ENCODE measurements at regions not wholly inside any gene's neighbourhood (a gene's known extent, or its start where the extent isn't known, plus 50 kb on each side); places are given as distances from the start of the nearest gene placed in this dataset.

DNA sequence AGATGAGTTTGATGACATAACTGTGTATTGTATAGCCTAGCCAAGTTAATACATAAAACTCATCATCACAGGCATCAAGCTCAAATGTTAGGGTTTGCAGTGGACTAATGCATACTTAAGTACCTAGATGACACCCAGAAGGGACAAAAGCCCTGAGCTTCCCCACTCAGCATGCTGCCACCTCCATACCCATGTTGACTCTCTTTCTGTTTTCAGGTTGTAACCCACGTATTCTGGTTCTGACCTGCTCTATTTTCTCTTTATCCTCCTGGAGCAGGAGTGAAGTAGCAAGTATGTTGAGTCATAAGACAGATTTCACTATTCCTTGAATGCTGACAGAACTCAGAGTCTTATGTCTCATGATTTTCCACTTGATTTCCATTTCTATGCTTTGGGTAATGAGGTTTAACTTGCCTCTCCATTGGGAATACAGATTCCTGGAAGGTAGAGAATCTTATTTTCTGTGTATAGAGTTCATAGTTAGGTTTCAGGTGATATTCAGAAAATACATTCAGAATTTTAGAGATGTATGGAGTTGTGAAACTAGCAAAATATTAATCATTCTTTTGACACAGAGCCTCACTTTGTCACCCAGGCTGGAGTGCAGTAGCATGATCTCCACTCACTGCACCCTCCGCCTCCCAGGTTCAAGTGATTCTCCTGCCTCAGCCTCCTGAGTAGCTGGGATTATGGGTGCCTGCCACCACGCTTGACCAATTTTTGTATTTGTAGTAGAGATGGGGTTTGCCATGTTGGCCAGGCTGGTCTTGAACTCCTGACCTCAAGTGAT, 122.5 kb upstream of the KCNJ15 start:
- DNase-seq, result no peak
- H3K4me2 ChIP-seq (ENCODE audit: low read depth, low read length), result no peak overlapping the region
- no peak overlapping the region for H2AFZ ChIP-seq (ENCODE audit: low read length)
- no peak overlapping the region for H3K27ac ChIP-seq (ENCODE audit: low read length)
- H3K9ac ChIP-seq (ENCODE audit: low read length), result no peak overlapping the region
- no peaks in the 10 kb centered on the region for H3K9me3 ChIP-seq (replicated peaks; ENCODE audit: insufficient read depth, low read length)
- H4K20me1 ChIP-seq (ENCODE audit: insufficient read depth, low read length), result no peaks in the 10 kb centered on the region
- no peaks in the 10 kb centered on the region for H3F3A ChIP-seq (ENCODE audit: insufficient read depth, low read length)
- no peaks in the 10 kb centered on the region for H3K27me3 ChIP-seq (replicated peaks; ENCODE audit: insufficient read depth, low read length)
- TF ChIP-seq EZH2phosphoT487 (IDR thresholded peaks at IDR 0.05; ENCODE audit: low read length), result no peak
- no peaks in the 10 kb centered on the region for H3K36me3 ChIP-seq (replicated peaks; ENCODE audit: insufficient read depth, low read length)
- H3K79me2 ChIP-seq (ENCODE audit: low read length), result no peaks in the 10 kb centered on the region
- no peak overlapping the region for H3K4me3 ChIP-seq (ENCODE audit: low read length)
- H3K9me2 ChIP-seq (replicated peaks; ENCODE audit: insufficient read depth, low read length), result no peaks in the 10 kb centered on the region
- H3K4me1 ChIP-seq (ENCODE audit: low read length), result no peaks in the 10 kb centered on the region

DNA sequence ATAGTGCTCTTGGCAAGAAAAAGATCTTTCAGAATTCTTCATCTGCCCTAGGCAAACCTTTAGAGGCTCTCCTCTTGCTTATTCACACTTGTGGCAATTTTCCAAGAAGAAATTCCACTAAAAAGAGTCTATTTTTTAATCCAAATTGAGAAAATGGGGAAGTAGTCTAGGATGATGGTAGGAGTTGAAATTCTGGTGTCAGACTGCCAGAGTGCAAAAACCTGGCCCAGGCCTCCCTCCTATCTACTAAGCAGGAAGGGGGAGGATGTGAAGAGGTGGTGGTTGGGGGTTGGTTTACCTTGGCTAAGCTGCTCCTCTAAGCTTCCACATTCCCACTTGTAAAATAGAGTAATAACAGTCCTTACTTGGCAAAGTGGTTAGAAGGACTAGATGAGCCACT, 120.6 kb upstream of the KCNJ15 start:
- H3K27ac ChIP-seq (ENCODE audit: low read length), result no peak overlapping the region
- no peaks in the 10 kb centered on the region for H4K20me1 ChIP-seq (ENCODE audit: insufficient read depth, low read length)
- TF ChIP-seq EZH2phosphoT487 (IDR thresholded peaks at IDR 0.05; ENCODE audit: low read length) (no peak), EZH2 (optimal IDR thresholded peaks at IDR 0.05; ENCODE audit: low read depth, low read length) (no peak)
- TF ChIP-seq, protein P1, sequence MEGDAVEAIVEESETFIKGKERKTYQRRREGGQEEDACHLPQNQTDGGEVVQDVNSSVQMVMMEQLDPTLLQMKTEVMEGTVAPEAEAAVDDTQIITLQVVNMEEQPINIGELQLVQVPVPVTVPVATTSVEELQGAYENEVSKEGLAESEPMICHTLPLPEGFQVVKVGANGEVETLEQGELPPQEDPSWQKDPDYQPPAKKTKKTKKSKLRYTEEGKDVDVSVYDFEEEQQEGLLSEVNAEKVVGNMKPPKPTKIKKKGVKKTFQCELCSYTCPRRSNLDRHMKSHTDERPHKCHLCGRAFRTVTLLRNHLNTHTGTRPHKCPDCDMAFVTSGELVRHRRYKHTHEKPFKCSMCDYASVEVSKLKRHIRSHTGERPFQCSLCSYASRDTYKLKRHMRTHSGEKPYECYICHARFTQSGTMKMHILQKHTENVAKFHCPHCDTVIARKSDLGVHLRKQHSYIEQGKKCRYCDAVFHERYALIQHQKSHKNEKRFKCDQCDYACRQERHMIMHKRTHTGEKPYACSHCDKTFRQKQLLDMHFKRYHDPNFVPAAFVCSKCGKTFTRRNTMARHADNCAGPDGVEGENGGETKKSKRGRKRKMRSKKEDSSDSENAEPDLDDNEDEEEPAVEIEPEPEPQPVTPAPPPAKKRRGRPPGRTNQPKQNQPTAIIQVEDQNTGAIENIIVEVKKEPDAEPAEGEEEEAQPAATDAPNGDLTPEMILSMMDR (IDR thresholded peaks at IDR 0.05; ENCODE audit: low read length), result no peak
- no peaks in the 10 kb centered on the region for H3K9me2 ChIP-seq (replicated peaks; ENCODE audit: insufficient read depth, low read length)
- no peaks in the 10 kb centered on the region for H3F3A ChIP-seq (ENCODE audit: insufficient read depth, low read length)
- no peaks in the 10 kb centered on the region for H3K27me3 ChIP-seq (replicated peaks; ENCODE audit: insufficient read depth, low read length)
- H3K36me3 ChIP-seq (replicated peaks; ENCODE audit: insufficient read depth, low read length), result no peaks in the 10 kb centered on the region
- H3K9me3 ChIP-seq (replicated peaks; ENCODE audit: insufficient read depth, low read length), result no peaks in the 10 kb centered on the region
- H3K79me2 ChIP-seq (ENCODE audit: low read length), result no peaks in the 10 kb centered on the region
- H3K4me2 ChIP-seq (ENCODE audit: low read depth, low read length), result no peak overlapping the region
- no peak for DNase-seq
- no peak overlapping the region for H2AFZ ChIP-seq (ENCODE audit: low read length)
- no peak overlapping the region for H3K4me3 ChIP-seq (ENCODE audit: low read length)
- no peaks in the 10 kb centered on the region for H3K4me1 ChIP-seq (ENCODE audit: low read length)
- no peak overlapping the region for H3K9ac ChIP-seq (ENCODE audit: low read length)

DNA sequence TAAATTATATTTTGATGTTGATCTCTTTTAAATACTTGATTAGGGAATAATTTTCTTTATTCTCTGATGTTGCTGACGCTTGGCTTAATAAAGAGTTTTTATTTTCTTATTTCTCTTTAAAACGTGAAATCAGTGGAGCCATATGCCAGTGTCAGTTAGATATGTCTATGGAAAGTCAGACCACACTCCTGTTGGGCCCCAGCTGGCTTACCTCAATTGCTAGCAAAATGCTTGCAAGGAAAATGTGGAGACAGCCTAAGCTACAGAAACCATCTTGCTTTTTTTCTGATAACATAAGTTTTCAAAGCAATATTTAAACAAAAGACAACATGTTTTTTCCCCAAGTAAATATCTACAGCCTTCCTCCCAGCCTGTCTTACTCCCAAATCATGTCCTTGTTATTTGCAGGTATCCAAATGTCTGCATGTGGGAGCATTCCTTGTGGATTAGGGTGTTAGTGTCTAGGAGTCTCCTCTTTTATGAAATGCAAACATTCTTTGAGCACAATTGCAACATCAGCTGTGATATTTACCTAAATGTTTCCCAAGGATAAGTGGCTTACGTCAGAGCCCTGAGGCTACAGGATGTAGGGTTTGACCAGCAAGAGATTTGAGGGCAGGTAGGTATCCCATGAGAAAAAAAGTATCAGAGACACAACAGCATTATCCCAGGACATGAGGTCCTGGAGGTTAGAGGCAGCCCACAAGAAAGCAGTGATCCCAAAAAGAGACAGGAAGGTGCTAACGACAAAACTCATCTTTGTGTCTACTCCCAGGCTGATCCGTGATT, 117.2 kb upstream of the KCNJ15 start:
- H3K9ac ChIP-seq (ENCODE audit: low read length), result no peak overlapping the region
- H3K27ac ChIP-seq (ENCODE audit: low read length), result no peak overlapping the region
- no peak overlapping the region for H3K4me2 ChIP-seq (ENCODE audit: low read depth, low read length)
- H3F3A ChIP-seq (ENCODE audit: insufficient read depth, low read length), result peaks cover 9% of the 10 kb centered on the region
- TF ChIP-seq EZH2 (optimal IDR thresholded peaks at IDR 0.05; ENCODE audit: low read depth, low read length) (no peak), EZH2phosphoT487 (IDR thresholded peaks at IDR 0.05; ENCODE audit: low read length) (no peak)
- TF ChIP-seq, protein P1 (IDR thresholded peaks at IDR 0.05; ENCODE audit: low read length), result no peak
- H3K9me3 ChIP-seq (replicated peaks; ENCODE audit: insufficient read depth, low read length), result no peaks in the 10 kb centered on the region
- H3K36me3 ChIP-seq (replicated peaks; ENCODE audit: insufficient read depth, low read length), result no peaks in the 10 kb centered on the region
- H3K9me2 ChIP-seq (replicated peaks; ENCODE audit: insufficient read depth, low read length), result no peaks in the 10 kb centered on the region
- no peak overlapping the region for H3K4me3 ChIP-seq (ENCODE audit: low read length)
- no peaks in the 10 kb centered on the region for H3K27me3 ChIP-seq (replicated peaks; ENCODE audit: insufficient read depth, low read length)
- no peaks in the 10 kb centered on the region for H4K20me1 ChIP-seq (ENCODE audit: insufficient read depth, low read length)
- H2AFZ ChIP-seq (ENCODE audit: low read length), result no peak overlapping the region
- no peak for DNase-seq
- H3K4me1 ChIP-seq (ENCODE audit: low read length), result peaks cover 15% of the 10 kb centered on the region
- no peaks in the 10 kb centered on the region for H3K79me2 ChIP-seq (ENCODE audit: low read length)
